Kidney epithelial cell (primary cell): ENCODE measurements at regions not wholly inside any gene's neighbourhood (a gene's known extent, or its start where the extent isn't known, plus 50 kb on each side); places are given as distances from the start of the nearest gene placed in this dataset.
"Not testable (repeated sequence)": the region's sequence is repeated elsewhere in the genome, so short reads cannot be mapped to it uniquely, and the experiment has no call there.

Source experiments
- DNase-seq: peaks from one replicate; pipeline ENCODE4 v3.0.0-alpha.2; 2010; ENCODE audit warnings: low read depth
- H3K27me3 ChIP-seq: 2 replicates; pipeline ENCODE4 v1.6.0; 2011; ENCODE audit warnings: low read length; ENCODE audit not compliant: control insufficient read depth, insufficient read depth
- H3K36me3 ChIP-seq: 2 replicates; pipeline ENCODE4 v1.5.1; 2011; ENCODE audit warnings: low read length; ENCODE audit not compliant: control insufficient read depth, insufficient read depth
- H3K4me3 ChIP-seq: 2 replicates; pipeline ENCODE4 v1.5.1; 2011; ENCODE audit warnings: low read depth, mild to moderate bottlenecking, control low read depth, low read length
- TF ChIP-seq, protein P1 (sequence below): IDR thresholded peaks from 2 replicates; pipeline ENCODE4 v1.5.1; 2011; ENCODE audit warnings: mild to moderate bottlenecking, moderate library complexity, low read length, control low read depth, inconsistent platforms; ENCODE audit not compliant: insufficient read depth, poor library complexity, severe bottlenecking

DNA sequence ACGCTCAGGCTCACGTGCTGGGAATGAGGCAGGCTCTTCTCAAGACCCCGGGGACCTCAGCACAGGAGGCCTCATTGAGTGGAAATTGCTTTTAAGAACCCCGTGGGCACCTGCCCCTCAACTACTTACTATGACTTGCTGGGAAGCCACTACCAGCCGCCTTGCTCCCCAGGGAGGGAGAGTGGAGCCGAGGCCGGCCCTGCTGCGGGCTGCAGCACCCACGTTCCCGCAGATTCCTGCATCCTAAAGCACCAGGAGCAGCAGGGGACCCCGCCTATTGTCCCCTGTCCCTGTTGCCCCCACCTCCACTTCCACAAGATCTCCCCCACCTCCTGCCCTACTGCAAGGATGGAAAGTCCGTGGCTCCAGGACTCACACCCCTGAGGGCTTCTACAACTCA is 541.6 kb upstream of the PFKP start:
- H3K36me3 ChIP-seq, result no peaks in the 10 kb centered on the region
- TF ChIP-seq, protein P1, sequence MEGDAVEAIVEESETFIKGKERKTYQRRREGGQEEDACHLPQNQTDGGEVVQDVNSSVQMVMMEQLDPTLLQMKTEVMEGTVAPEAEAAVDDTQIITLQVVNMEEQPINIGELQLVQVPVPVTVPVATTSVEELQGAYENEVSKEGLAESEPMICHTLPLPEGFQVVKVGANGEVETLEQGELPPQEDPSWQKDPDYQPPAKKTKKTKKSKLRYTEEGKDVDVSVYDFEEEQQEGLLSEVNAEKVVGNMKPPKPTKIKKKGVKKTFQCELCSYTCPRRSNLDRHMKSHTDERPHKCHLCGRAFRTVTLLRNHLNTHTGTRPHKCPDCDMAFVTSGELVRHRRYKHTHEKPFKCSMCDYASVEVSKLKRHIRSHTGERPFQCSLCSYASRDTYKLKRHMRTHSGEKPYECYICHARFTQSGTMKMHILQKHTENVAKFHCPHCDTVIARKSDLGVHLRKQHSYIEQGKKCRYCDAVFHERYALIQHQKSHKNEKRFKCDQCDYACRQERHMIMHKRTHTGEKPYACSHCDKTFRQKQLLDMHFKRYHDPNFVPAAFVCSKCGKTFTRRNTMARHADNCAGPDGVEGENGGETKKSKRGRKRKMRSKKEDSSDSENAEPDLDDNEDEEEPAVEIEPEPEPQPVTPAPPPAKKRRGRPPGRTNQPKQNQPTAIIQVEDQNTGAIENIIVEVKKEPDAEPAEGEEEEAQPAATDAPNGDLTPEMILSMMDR, result no peak
- no peak for DNase-seq
- H3K4me3 ChIP-seq, result no peak overlapping the region
- peaks cover 5% of the 10 kb centered on the region for H3K27me3 ChIP-seq

DNA sequence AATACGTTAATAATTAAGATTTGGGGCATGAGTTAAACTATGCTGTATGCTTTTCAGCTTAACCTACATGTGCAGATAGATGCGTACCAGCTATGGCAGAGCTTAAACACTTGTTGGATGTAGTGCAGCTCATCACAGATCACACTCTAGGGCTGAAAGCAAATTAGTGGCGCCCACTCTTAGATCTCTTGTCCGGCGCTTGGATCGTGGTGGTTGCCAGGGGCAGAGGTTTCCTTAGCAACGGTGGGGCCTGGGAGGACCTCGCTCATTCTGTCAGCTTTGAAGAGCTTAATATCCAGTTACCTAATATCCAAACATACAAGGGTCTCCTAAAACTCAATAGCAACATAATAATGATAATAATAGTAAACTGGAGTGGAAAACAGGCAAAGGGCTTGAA is 548.2 kb upstream of the PFKP start:
- H3K36me3 ChIP-seq, result no peaks in the 10 kb centered on the region
- no peak for DNase-seq
- H3K27me3 ChIP-seq, result no peaks in the 10 kb centered on the region
- TF ChIP-seq, protein P1, result no peak
- no peak overlapping the region for H3K4me3 ChIP-seq

DNA sequence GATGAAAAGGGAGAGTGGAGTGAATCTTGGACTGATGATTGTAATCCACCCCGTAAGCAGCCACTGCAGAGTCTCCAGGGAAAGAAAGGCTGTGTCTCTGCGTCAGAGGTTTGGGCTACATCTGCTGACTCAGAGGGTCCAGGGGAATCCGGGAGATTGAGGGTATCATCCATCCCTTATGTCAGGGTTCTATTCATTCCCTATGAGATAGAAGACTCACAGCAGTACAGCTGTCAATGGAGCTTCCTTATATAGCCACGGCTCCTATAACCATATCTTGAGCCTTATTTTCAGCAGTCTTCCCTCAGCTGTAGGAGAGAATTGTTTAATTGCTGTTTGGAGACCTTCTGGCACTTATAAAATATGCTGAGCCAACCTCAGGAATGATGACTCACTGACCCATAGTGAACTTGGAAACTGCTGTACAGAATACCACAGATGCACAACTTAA is 558.2 kb upstream of the PFKP start:
- no peaks in the 10 kb centered on the region for H3K36me3 ChIP-seq
- H3K4me3 ChIP-seq, result no peak overlapping the region
- DNase-seq, result peak; percentile 41
- TF ChIP-seq, protein P1, result no peak
- H3K27me3 ChIP-seq, result no peaks in the 10 kb centered on the region

DNA sequence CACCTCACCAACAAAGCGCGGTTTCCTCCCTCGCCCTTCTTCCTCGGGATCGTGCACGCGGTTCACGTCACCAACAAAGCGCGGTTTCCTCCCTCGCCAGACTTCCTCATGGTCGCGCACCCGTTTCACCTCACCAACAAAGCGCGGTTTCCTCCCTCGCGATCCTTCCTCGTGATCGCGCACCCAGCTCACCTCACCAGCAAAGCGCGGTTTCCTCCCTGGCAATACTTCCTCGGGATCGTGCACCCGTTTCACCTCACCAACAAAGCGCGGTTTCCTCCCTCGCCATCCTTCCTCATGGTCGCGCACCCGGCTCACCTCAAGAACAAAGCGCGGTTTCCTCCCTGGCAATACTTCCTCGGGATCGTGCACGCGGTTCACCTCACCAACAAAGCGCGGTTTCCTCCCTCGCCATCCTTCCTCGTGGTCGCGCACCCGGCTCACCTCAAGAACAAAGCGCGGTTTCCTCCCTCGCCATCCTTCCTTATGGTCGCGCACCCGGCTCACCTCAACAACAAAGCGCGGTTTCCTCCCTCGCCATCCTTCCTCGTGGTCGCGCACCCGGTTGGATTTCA is 565.9 kb upstream of the PFKP start:
- not testable (repeated sequence) for H3K36me3 ChIP-seq, H3K27me3 ChIP-seq, DNase-seq
- peak overlapping the region; percentile 13 for H3K4me3 ChIP-seq

DNA sequence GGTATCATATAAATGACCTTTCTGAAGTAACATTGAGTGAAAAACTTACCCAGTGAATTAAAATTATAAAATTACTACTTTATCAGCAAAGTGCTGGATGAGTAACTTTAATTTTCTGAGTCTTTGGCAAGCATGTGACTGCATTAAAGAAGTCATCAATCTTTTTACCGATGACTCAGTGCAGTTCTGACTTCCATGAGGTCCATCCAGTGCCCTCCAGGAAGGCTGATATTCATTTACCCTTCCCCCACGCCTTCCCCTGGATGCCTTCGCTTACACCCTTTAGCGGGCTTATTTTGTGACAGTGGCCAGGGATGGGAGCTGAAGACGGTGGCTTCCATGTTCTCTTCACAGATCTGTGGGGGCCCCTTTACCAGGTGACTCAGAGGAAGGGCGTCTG is 572.9 kb upstream of the PFKP start:
- TF ChIP-seq, protein P1, result no peak
- Histone ChIP-seq H3K27me3 (no peaks in the 10 kb centered on the region), H3K36me3 (no peaks in the 10 kb centered on the region), H3K4me3 (no peak overlapping the region)
- DNase-seq, result no peak

DNA sequence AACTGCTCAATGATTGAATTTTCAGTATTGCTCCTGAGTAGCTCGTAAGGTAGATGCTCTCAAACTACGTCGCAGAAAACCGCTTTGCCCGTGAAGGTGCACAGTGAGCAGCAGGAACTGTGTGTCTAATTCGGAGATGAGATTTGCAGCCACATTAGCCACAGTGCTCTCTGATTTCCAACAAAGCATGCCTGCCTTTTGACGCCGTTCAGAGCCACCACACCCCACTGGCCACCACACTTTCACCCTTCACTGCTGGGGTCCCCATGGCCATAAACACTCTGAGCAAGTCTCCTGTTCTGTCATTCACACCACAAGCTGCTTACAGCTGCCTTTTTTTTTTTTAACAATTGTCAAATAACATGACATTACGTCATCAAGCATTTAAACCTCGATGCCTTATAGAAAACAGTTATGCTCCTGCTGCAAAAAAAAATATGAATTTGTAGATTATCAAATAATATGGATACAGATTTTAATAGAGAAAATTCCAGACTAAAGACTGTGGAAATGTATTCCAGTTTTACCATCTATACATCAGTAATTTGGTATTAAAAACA is 578.8 kb upstream of the PFKP start:
- H3K36me3 ChIP-seq, result no peaks in the 10 kb centered on the region
- no peaks in the 10 kb centered on the region for H3K27me3 ChIP-seq
- DNase-seq, result no peak
- TF ChIP-seq, protein P1, result no peak
- H3K4me3 ChIP-seq, result no peak overlapping the region
